ENCODE measurements at regions not wholly inside any gene's neighbourhood (a gene's known extent, or its start where the extent isn't known, plus 50 kb on each side); places are given as distances from the start of the nearest gene placed in this dataset.

DNA sequence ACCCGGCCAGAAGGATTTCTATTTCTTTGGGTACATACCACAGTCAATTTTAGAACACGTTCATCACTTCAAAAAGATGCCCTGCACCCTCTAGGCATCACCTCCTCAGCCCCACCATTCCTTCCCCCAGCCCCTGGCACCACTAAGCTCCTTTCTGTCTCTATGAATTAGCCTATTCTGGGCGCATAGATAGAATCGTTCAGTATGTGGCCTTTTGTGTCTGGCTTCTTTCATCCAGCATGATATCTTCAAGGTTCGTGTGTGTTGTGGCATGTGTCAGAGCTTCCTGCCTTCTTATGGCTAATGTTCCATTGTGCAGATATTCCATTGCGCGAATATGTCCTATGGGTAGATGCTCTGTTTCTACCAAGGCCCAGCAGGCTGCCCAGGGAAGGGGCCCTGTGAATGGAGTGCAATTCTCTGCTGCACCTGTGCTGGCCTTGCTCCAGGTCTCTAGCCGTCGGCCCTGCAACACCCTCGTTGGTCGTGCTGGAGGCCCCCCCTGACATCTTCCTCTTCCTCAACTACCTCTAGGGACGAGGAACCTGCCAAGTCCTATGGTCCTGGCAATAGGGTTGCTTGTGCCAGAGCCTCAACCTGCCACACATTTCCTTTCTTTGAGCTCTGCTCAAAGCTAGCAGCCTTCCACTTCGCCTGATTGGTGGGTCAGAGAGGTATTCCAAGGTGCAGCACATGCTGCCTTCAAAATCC is 113.5 kb downstream of the RIPK4 start:
- no peak for DNase-seq (ENCODE audit: low read depth)

DNA sequence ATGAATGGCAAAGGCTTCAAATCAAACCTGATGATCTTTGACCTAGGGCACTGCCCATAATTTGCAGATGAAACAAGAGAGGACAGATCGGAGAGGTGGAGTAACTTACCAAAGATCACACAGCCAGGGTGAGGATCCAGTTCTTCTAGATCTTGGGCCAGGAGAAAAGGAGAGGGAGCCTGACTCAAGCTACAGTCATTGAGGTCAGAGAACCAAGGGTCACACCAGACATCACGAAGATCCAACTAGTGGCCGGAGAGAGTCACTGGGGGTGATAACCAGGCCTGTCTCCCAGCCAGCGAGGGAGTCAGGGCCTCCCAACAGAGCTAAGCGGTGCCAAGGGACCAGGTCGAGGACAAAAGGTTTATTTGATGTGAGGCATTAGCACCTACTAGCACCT is 115.0 kb downstream of the RIPK4 start:
- no peak for DNase-seq (ENCODE audit: low read depth)

DNA sequence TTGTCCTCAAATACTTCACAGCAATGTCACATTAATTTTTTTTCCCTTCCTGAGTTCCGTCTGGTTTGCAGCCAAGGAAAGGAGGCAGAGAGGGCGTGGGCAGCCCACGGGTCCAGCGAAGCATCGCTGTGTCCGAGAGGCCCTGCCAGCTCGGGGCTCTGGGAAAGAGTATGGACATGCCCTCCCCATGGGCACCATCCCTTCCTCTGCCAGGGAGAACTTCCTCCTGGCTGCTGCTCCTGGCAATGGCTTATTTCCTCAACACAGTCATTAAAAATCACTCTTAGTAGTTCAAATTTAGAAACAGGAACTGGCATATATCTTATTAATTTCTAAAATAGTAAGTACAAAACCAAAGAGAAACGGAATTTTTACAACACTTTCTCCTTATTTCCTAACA is 115.4 kb downstream of the RIPK4 start:
- DNase-seq (ENCODE audit: low read depth) = no peak

DNA sequence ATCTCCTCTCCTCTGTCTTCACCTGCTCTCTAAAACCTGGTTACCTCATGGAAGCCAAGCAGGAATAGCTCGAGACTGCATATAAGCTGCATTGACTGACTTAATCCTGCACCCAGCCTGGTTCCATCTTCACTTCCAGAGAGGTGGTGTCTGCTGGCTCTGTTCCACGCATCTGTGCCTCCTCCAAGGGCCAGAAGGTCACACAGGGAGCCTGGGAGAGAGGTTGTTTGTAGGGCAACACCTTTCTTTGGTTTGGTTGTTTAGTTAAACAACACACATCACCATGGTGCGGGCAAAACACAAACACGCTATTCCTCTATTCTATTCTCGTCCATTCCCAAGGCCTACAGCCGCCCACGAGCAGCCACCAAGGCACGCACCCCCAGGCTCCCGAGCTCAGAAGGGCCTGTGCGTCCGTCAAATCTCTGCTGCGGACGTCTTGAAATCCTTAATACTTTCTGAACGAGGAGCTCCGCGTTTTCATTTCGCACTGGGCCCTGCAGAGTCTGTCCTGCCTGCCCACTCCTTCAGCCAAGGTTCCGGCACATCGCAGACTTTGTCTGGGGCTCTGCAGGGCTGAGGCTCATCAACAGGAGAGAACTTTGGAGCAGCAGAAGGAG is 116.2 kb downstream of the RIPK4 start:
- DNase-seq (ENCODE audit: low read depth) = no peak

DNA sequence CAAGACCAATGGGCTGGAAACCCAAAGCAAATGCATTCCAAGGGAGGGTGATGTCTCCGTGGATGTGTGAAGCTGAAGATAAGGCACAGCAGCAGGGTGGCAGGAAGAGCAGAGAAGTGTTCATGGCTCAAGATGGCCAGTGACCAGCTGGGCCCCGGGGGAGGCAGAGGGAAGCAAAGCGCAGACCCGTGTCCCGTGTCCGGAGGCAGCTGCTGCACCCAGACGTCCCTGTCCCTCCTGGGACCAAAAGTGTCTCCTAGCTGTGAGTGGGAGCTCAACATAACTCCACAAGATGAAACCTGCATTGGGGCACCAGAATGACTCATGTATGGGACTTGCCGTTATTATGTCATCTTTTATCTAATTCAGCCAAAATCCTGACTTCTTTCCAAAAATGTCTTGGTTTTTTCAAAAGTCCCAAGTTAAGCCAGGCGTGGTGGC is 118.2 kb downstream of the RIPK4 start:
- no peak for DNase-seq (ENCODE audit: low read depth)

GRCh38 chr21:41647806-41648561 is 118.9 kb downstream of the RIPK4 start:
- DNase-seq (ENCODE audit: low read depth) = no peak

- DNase-seq (ENCODE audit: low read depth) = no peak
Observed at GRCh38 chr21:41643246-41643966, 123.4 kb downstream of the RIPK4 start.

DNA sequence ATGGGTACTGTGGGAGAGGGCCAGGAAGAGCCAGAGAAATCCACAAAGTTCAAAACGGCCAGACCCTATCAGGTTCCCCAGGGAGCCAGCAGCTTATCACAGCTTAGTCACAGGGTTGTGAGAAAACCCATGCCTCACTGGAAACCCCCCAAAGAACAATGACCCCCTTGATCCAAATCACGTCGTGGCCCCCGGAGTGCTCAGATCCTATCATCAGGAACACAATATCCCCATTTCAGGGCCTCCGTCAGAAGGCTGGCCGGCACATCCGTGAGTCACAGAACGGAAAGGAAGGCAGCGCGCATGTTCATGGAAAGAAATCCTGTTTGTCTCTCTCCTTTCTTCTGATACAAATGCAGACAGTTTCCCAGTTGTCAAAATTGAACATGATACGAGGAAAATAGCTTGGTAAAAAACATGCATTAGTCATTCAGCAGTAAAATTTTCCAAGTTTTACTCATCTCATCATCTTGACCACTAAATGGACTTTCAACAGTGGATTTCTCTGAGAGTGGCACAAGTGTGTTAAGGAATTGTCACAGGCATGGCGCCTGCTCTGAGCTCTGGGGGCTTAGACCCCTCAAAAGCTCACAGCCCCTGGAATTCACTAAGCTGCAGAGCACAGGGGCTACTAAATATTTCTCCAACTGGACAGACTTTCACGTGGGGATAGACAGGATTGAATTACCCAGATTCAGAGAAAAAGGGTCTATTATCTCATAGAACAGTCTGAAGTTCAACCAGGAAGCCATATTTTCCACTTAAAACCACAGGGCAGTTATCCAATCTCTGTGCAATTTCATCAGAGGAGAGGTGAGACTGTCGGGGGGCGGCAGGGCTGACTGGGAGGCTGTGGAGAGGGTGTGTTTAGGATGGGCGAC is 124.8 kb downstream of the RIPK4 start:
- peak; percentile 87 for DNase-seq (ENCODE audit: low read depth)

- DNase-seq (ENCODE audit: low read depth) = no peak
Observed at GRCh38 chr21:41641510-41641815, 125.4 kb downstream of the RIPK4 start.

GRCh38 chr21:41640748-41641509 is 125.9 kb downstream of the RIPK4 start:
- no peak for DNase-seq (ENCODE audit: low read depth)

- no peak for DNase-seq (ENCODE audit: low read depth)
Observed at GRCh38 chr21:41639766-41640165, 127.1 kb downstream of the RIPK4 start.

GRCh38 chr21:41639336-41639735 is 127.5 kb downstream of the RIPK4 start:
- no peak for DNase-seq (ENCODE audit: low read depth)

- no peak for DNase-seq (ENCODE audit: low read depth)
Observed at GRCh38 chr21:41638201-41638790, 128.6 kb downstream of the RIPK4 start.

DNA sequence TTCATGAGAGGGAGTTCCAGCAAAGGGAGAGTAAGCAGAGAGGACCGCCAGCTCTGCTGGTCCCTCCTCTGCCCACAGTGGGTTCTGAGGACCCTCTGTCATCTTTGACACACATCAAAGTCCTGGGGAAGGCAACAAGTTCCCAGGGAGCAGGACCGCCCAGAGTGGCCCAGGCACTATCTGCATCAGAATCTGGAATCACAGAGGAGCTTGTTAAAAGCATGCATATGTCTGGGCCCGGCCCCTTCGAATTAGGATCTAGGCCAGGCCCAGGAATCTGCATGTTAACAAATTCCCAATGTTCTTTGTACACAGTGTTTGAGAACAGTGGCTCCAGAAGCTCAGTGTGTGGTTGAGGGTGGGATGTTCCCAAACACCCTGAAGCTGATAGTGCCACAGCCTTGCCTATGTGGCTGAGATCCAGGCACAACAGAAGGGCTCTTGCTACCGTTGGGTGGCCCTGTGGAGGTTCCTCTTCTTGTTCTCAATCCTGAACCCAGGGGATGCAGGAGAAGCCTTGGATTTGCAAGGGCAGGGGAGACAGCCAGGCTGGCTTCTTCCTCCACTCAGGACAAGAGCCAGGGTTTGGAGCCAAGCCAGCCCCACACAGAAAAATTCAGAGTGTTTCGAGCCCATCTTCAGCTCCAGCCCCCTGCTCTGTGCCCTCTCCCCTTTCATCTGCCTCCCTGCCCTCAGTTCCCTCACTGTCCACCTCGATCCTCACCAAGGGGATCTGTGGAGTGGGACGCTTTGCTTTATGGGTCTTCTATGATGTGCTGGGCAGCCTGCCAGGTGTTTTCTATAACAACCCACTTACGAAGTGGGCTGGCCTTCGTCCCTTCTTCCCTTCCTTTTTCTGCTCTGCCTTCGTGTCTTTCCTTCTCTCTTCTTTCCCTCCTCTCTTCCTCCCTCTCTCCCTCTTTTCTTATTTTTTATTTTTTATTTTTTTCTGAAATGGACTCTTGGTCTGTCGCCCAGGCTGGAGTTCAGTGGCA is 129.0 kb upstream of the TMPRSS2 start:
- no peak for DNase-seq (ENCODE audit: low read depth)

DNA sequence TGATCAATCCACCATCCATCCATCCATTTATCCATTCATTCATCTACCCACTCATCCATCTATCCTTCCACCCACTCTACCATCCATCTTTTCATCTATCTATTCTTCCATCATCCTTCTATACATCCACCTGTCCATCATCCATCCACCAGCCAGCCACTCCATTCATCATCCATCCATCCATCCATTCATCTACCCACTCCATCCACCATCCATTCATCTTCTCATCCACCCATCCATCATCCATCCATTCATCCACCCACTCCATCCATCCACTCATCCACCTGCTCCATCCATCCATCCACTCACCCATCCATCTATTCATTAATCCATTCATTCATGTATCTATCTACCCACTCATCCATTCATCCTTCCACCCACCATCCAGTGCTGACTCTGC is 127.9 kb upstream of the TMPRSS2 start:
- DNase-seq (ENCODE audit: low read depth) = no peak

DNA sequence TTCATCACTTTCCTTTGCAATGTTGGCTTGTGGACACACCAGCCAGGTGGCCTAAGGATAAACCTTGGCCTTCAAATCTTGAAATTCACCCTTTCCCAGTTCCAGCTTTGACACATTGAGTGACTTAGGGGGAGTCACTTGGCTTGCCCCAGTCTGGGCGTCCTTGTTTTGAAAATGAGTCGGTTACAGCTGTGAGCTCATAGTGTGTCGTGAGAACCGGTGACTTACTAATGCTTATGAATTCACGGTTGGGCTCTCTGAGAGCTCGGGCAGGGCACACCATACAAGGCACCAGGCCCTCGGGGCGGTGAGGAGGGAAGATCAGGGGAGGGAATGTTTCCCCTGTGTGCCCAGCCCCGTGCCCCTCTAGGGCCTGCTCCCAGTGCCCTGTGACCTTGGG is 126.9 kb upstream of the TMPRSS2 start:
- DNase-seq (ENCODE audit: low read depth) = no peak

GRCh38 chr21:41634211-41634694 is 126.3 kb upstream of the TMPRSS2 start:
- DNase-seq (ENCODE audit: low read depth) = no peak

DNA sequence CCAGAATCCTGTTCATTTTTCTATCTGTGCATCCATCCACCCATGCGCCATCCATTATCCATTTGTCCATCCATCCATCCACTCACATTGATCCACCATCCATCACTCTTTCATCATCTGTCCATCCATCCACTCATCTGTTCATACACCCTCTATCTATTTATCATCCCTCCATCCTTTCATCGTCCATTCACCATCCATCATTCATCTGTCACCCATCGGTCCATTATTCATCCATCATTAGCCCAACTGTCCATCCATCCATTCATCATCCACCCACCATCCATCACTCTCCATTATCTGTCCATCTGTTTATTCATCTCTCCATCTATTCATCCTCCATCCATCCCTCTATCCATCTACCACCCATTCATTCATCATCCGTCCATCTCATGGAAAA is 125.7 kb upstream of the TMPRSS2 start:
- DNase-seq (ENCODE audit: low read depth) = no peak

Measured in GM04504 (cell line).